ENCODE measurements at regions not wholly inside any gene's neighbourhood (a gene's known extent, or its start where the extent isn't known, plus 50 kb on each side); places are given as distances from the start of the nearest gene placed in this dataset.

DNA sequence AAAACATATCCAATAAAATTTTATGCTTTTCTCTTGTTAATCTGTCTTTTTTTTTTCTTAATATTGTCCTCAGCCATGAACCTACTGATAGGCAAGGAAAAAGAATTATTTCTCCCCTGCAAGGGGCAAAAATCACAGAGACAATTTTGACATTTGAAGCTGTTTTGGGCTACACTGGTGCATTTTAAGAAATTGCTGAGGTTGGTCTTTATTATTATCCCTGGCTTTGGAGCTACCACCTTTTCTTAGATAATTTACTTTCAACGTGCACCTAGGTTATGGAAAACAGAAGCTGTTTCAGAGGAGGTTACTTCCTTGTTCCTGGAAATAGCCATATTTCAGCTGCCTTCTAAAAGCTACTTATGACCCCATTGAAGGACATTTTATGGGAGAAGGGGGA lies 195.5 kb upstream of the KYNU start:
- Histone ChIP-seq H3K27me3 (ENCODE audit: insufficient read depth, low read length) (no peaks in the 10 kb centered on the region), H2AFZ (ENCODE audit: low read length) (no peak overlapping the region), H4K8ac (replicated peaks; ENCODE audit: insufficient read length, low read depth, low read length) (no peak overlapping the region), H4K91ac (ENCODE audit: insufficient read length, low read depth, low read length) (no peak overlapping the region), H2BK5ac (ENCODE audit: insufficient read length, low read length) (no peak overlapping the region), H3K79me1 (ENCODE audit: insufficient read depth, low read depth, low read length, poor library complexity, severe bottlenecking) (no peaks in the 10 kb centered on the region), H3K14ac (ENCODE audit: insufficient read depth, low read length) (no peak overlapping the region), H3K4ac (ENCODE audit: low read depth, low read length) (no peak overlapping the region), H2AK5ac (ENCODE audit: insufficient read length, low read length) (no peak overlapping the region), H3K27ac (ENCODE audit: insufficient read length, low read depth, low read length) (no peak overlapping the region), H2BK15ac (ENCODE audit: low read depth, low read length) (no peak overlapping the region), H3K9me3 (ENCODE audit: control insufficient read depth, low read depth, low read length) (no peaks in the 10 kb centered on the region), H3K79me2 (ENCODE audit: insufficient read depth, low read length) (no peaks in the 10 kb centered on the region), H3K23me2 (ENCODE audit: insufficient read length, low read depth, low read length, poor library complexity, severe bottlenecking) (no peaks in the 10 kb centered on the region), H3K23ac (ENCODE audit: insufficient read length, low read depth, low read length) (no peak overlapping the region), H3K9ac (ENCODE audit: extremely low read depth, insufficient read length, low read length) (no peak overlapping the region), H3K56ac (ENCODE audit: insufficient read length, low read depth, low read length) (no peak overlapping the region), H3K18ac (ENCODE audit: insufficient read length, low read depth, low read length) (no peak overlapping the region), H2BK20ac (ENCODE audit: low read depth, low read length, poor library complexity, severe bottlenecking) (no peak overlapping the region), H3K4me1 (ENCODE audit: insufficient read depth, low read length) (no peaks in the 10 kb centered on the region), H2BK12ac (ENCODE audit: insufficient read length, low read depth, low read length) (no peak overlapping the region), H4K20me1 (ENCODE audit: control insufficient read depth, insufficient read depth, insufficient read length) (no peaks in the 10 kb centered on the region), H3T11ph (ENCODE audit: low read length) (no peak overlapping the region), H4K5ac (ENCODE audit: insufficient read length, low read depth, low read length) (no peak overlapping the region), H2BK120ac (ENCODE audit: low read depth, low read length, poor library complexity, severe bottlenecking) (no peak overlapping the region), H3K4me2 (ENCODE audit: insufficient read depth, insufficient read length, low read length) (no peak overlapping the region)
- H3K36me3 Mint-ChIP-seq (ENCODE audit: insufficient read depth in 1 of 3, low read depth in 3 of 3) = no peaks in the 10 kb centered on the region
- no peak overlapping the region for H3K27ac Mint-ChIP-seq
- WGBS (ENCODE audit: extremely low coverage, insufficient read length, low lambda C conversion rate) = no CpG with 5 or more reads among the region's 1 CpG
- peaks cover 8 to 9% of the 10 kb centered on the region in 2 experiments; a peak in 2 of 4 replicates for H3K4me1 Mint-ChIP-seq
- H3K4me3 Mint-ChIP-seq = no peak overlapping the region
- no peaks in the 10 kb centered on the region for H3K9me3 Mint-ChIP-seq
- no peak for DNase-seq
- no peaks in the 10 kb centered on the region for H3K27me3 Mint-ChIP-seq (ENCODE audit: low read depth)
- TF ChIP-seq, protein P1, sequence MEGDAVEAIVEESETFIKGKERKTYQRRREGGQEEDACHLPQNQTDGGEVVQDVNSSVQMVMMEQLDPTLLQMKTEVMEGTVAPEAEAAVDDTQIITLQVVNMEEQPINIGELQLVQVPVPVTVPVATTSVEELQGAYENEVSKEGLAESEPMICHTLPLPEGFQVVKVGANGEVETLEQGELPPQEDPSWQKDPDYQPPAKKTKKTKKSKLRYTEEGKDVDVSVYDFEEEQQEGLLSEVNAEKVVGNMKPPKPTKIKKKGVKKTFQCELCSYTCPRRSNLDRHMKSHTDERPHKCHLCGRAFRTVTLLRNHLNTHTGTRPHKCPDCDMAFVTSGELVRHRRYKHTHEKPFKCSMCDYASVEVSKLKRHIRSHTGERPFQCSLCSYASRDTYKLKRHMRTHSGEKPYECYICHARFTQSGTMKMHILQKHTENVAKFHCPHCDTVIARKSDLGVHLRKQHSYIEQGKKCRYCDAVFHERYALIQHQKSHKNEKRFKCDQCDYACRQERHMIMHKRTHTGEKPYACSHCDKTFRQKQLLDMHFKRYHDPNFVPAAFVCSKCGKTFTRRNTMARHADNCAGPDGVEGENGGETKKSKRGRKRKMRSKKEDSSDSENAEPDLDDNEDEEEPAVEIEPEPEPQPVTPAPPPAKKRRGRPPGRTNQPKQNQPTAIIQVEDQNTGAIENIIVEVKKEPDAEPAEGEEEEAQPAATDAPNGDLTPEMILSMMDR (conservative IDR thresholded peaks at IDR 0.05) = no peak

Data from H9 (cell line).